ENCODE measurements at regions not wholly inside any gene's neighbourhood (a gene's known extent, or its start where the extent isn't known, plus 50 kb on each side); places are given as distances from the start of the nearest gene placed in this dataset.

DNA sequence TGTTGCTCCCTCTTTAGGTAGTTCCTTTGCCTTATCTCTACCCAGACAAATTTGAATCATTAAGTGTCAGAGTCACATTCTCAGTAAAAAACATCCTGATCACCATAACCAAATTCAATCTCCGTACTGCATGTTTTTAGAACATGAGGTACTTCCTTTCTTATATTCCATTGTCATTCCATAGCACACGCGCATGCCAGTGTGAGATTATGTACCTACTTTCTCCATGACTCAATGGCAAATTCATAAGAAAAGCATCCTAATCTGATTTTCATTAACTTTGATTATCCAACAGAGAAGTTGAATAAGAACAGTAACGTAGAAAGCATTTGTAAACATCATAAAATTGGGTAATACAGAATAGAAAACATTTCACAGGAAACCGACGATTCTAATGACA lies 1118.6 kb upstream of the CDH9 start:
- in situ Hi-C loops (cut with MboI; ENCODE audit: low pct_unique_long_range_greater_than_20kb, low sequenced_read_pairs, unreplicated experiment), result no loop called here
- no peak for DNase-seq (ENCODE audit: low spot score)
- TF ChIP-seq, protein P1, sequence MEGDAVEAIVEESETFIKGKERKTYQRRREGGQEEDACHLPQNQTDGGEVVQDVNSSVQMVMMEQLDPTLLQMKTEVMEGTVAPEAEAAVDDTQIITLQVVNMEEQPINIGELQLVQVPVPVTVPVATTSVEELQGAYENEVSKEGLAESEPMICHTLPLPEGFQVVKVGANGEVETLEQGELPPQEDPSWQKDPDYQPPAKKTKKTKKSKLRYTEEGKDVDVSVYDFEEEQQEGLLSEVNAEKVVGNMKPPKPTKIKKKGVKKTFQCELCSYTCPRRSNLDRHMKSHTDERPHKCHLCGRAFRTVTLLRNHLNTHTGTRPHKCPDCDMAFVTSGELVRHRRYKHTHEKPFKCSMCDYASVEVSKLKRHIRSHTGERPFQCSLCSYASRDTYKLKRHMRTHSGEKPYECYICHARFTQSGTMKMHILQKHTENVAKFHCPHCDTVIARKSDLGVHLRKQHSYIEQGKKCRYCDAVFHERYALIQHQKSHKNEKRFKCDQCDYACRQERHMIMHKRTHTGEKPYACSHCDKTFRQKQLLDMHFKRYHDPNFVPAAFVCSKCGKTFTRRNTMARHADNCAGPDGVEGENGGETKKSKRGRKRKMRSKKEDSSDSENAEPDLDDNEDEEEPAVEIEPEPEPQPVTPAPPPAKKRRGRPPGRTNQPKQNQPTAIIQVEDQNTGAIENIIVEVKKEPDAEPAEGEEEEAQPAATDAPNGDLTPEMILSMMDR (IDR thresholded peaks at IDR 0.05; ENCODE audit: extremely low read depth, insufficient read depth, missing control alignments), result no peak

DNA sequence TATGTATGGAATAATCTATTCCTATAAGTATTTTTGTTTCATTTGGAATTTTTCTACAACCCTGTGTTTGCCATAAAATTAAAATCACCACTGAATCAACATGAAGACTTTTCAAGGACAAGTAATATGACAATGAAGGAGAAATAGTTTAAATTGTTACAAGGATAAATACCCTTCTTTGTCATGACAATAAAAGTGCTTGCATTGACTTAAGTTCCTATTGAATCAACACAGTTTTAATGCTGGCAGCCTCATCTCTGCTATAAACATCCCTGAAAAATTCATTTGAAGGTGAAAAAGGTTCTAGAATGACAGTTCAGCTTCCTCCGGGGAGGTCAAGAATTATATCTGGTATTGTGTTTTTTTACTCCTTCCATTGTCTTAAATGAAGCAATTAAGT lies 1105.1 kb upstream of the CDH9 start:
- in situ Hi-C loops (cut with MboI; ENCODE audit: low pct_unique_long_range_greater_than_20kb, low sequenced_read_pairs, unreplicated experiment), result no loop called here
- TF ChIP-seq, protein P1 (IDR thresholded peaks at IDR 0.05; ENCODE audit: extremely low read depth, insufficient read depth, missing control alignments), result no peak
- DNase-seq (ENCODE audit: low spot score), result no peak

DNA sequence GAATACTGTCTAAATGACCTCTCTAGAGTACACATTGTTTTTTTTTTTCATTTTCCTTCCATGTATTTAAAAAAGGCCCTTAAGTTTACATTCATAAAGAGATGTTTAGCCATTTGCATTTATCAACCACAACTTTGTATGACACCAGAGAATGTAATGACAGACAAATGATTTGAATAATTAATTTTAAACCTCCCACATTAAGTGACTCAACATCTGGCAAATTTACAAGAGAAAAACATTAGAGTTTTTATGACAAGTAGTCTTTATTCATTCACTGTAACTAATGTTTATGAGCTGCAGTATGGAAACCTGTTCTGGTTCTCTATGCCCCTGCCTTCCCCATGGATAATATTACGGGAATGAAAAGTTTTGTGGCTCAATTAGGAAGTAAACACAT lies 1093.8 kb upstream of the CDH9 start:
- TF ChIP-seq, protein P1 (IDR thresholded peaks at IDR 0.05; ENCODE audit: extremely low read depth, insufficient read depth, missing control alignments), result no peak

DNA sequence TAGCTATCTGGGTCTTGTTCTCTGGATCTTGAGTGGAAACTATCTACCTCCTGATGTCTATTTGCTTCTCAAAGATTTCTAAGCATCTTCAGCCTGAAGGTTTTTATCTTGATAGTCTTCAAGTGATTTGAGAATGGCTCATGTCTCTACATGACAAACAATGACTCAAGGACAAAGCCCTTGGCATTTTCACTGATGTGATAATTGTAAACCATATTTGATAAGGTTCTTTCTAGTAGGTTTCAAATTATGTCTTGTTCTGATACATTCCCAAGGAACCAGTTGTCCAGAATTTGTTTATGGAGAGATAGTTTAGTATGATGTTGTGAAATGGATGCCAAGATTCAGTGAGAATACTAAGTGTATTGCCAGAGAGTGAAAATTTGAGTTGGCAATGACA lies 1079.3 kb upstream of the CDH9 start:
- TF ChIP-seq, protein P1 (IDR thresholded peaks at IDR 0.05; ENCODE audit: extremely low read depth, insufficient read depth, missing control alignments), result no peak
- in situ Hi-C loops (cut with MboI; ENCODE audit: low pct_unique_long_range_greater_than_20kb, low sequenced_read_pairs, unreplicated experiment), result no loop called here

More for the DNA sequence above, 1093.8 kb upstream of the CDH9 start:
- DNase-seq (ENCODE audit: low spot score), result no peak
- in situ Hi-C loops (cut with MboI; ENCODE audit: low pct_unique_long_range_greater_than_20kb, low sequenced_read_pairs, unreplicated experiment), result no loop called here

DNA sequence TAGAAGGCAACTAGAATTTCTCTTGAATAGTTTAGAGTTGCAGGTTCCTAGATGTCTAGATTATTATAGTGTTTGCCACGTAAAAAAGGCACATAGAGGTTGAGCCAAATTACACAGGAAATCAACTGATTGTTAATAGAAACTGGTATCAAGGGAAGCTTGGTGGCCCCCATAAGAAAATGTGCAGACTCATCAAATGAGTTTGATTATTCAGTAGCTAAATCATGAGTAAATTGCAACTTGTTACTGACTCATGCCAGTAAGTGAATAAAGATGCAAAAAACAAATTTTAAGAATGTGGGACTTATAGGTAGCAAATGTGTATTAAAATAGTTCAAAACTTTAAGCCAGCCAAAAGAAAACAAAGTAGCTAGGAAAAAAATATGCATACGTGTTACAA lies 1078.9 kb upstream of the CDH9 start:
- in situ Hi-C loops (cut with MboI; ENCODE audit: low pct_unique_long_range_greater_than_20kb, low sequenced_read_pairs, unreplicated experiment), result no loop called here
- TF ChIP-seq, protein P1 (IDR thresholded peaks at IDR 0.05; ENCODE audit: extremely low read depth, insufficient read depth, missing control alignments), result no peak
- DNase-seq (ENCODE audit: low spot score), result no peak

More for the DNA sequence above, 1079.3 kb upstream of the CDH9 start:
- no peak for DNase-seq (ENCODE audit: low spot score)

DNA sequence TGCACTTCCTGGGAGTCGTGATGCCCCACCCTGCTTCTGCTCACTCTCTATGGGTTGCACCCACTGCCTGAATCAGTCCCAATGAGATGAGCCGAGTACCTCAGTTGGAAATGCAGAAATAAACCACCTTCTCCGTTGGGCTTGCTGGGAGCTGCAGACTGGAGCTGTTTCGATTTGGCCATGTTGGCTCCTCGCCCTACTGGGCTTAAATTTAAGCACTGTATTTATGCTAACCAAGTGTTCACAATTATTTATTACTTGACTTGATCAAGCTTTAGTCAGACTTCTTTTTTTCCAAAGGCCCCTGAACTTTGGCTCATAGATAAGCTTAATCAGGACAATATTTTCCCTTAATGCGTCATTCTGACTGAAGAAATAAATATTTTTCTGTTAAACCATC lies 1072.4 kb upstream of the CDH9 start:
- TF ChIP-seq, protein P1 (IDR thresholded peaks at IDR 0.05; ENCODE audit: extremely low read depth, insufficient read depth, missing control alignments), result no peak
- no peak for DNase-seq (ENCODE audit: low spot score)
- in situ Hi-C loops (cut with MboI; ENCODE audit: low pct_unique_long_range_greater_than_20kb, low sequenced_read_pairs, unreplicated experiment), result no loop called here

DNA sequence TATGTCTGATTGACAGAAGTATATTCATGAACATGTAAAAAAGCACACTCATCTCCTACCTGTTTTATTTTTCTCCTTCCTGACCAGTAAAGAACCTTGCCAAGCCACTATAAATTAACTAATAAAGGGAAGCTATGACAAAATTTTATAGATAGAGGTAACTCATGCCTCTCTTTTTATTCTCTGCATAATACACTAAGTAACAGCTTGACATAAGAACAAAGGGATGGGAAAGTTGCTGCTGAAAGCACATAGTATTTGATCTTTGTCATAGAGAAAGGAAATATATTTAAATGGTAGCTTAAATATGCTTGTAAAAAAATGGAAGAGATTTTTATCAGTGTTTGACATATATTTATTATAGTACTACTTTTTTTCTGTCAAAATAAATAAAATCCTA lies 1065.7 kb upstream of the CDH9 start:
- no peak for DNase-seq (ENCODE audit: low spot score)
- TF ChIP-seq, protein P1 (IDR thresholded peaks at IDR 0.05; ENCODE audit: extremely low read depth, insufficient read depth, missing control alignments), result no peak
- in situ Hi-C loops (cut with MboI; ENCODE audit: low pct_unique_long_range_greater_than_20kb, low sequenced_read_pairs, unreplicated experiment), result no loop called here
